ENCODE measurements at regions not wholly inside any gene's neighbourhood (a gene's known extent, or its start where the extent isn't known, plus 50 kb on each side); places are given as distances from the start of the nearest gene placed in this dataset.

DNA sequence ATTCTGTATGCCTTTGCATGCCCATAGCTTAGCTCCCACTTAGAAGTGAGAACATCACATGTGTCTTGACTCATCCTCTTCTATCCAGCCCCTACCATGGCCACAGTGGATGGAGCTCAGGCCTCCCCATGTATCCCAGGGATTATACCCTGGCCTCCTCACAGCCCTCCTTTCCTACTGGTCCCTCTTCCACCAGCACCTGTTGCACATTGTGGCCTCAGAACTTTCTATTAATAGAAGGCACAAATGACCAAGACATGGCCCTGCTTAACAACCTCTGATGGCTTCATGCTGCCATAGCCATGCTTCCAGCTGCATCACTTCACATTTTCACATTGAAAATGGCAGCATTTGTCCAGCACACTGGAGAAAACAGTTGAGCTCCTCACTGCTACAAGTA, 315.4 kb downstream of the CDK5RAP2 start (continued):
- TF ChIP-seq, protein P1, sequence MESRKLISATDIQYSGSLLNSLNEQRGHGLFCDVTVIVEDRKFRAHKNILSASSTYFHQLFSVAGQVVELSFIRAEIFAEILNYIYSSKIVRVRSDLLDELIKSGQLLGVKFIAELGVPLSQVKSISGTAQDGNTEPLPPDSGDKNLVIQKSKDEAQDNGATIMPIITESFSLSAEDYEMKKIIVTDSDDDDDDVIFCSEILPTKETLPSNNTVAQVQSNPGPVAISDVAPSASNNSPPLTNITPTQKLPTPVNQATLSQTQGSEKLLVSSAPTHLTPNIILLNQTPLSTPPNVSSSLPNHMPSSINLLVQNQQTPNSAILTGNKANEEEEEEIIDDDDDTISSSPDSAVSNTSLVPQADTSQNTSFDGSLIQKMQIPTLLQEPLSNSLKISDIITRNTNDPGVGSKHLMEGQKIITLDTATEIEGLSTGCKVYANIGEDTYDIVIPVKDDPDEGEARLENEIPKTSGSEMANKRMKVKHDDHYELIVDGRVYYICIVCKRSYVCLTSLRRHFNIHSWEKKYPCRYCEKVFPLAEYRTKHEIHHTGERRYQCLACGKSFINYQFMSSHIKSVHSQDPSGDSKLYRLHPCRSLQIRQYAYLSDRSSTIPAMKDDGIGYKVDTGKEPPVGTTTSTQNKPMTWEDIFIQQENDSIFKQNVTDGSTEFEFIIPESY (IDR thresholded peaks at IDR 0.05; ENCODE audit: extremely low read depth, insufficient replicate concordance, low read length) = no peak
- TF ChIP-seq, protein P2, sequence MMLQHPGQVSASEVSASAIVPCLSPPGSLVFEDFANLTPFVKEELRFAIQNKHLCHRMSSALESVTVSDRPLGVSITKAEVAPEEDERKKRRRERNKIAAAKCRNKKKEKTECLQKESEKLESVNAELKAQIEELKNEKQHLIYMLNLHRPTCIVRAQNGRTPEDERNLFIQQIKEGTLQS (IDR thresholded peaks at IDR 0.05) = no peak
- no peak for TF ChIP-seq ZFX (IDR thresholded peaks at IDR 0.05)
- TF ChIP-seq CEBPB (IDR thresholded peaks at IDR 0.05; ENCODE audit: low read depth) = no peak
- no peak for TF ChIP-seq FOSL1 (IDR thresholded peaks at IDR 0.05; ENCODE audit: low read depth)
- TF ChIP-seq CBX3 (IDR thresholded peaks at IDR 0.05; ENCODE audit: low read depth) = no peak
- TF ChIP-seq, protein P3, sequence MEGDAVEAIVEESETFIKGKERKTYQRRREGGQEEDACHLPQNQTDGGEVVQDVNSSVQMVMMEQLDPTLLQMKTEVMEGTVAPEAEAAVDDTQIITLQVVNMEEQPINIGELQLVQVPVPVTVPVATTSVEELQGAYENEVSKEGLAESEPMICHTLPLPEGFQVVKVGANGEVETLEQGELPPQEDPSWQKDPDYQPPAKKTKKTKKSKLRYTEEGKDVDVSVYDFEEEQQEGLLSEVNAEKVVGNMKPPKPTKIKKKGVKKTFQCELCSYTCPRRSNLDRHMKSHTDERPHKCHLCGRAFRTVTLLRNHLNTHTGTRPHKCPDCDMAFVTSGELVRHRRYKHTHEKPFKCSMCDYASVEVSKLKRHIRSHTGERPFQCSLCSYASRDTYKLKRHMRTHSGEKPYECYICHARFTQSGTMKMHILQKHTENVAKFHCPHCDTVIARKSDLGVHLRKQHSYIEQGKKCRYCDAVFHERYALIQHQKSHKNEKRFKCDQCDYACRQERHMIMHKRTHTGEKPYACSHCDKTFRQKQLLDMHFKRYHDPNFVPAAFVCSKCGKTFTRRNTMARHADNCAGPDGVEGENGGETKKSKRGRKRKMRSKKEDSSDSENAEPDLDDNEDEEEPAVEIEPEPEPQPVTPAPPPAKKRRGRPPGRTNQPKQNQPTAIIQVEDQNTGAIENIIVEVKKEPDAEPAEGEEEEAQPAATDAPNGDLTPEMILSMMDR (IDR thresholded peaks at IDR 0.05 in 2 of 3, conservative IDR thresholded peaks at IDR 0.05 in 1 of 3; ENCODE audit: borderline replicate concordance in 1 of 3, insufficient read depth in 1 of 3, low read depth in 2 of 3, low read length in 2 of 3) = no peak

DNA sequence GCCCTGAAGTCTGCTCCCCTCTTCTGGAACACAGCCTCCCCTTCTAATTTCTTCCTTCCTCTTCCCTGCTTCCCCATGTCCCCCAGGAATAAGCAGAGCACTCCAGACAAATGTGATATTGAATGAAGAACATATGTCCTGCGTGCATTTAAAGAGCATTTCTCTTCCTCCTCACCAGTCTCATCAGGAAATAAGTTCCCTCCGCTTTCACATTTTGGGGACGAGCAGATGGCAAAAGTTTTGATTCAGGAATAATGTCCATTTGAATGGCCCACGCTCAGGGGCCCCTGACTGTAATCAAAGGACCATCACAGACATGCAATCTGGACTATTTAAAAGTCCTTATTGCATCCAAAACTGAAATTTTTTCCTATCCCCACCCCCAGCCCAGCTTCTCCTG, 316.1 kb downstream of the CDK5RAP2 start:
- DNase-seq (ENCODE audit: low read depth, low spot score) = no peak
- no peak for TF ChIP-seq FOSL1 (IDR thresholded peaks at IDR 0.05; ENCODE audit: low read depth)
- TF ChIP-seq, protein P2 (IDR thresholded peaks at IDR 0.05) = no peak
- no peak for TF ChIP-seq ZNF274 (IDR thresholded peaks at IDR 0.05; ENCODE audit: low read depth, low read length)
- no peak for TF ChIP-seq EGR1 (IDR thresholded peaks at IDR 0.05; ENCODE audit: low read depth)
- no peak for TF ChIP-seq ELF1 (IDR thresholded peaks at IDR 0.05; ENCODE audit: borderline replicate concordance, low read depth)
- TF ChIP-seq, protein P3 (IDR thresholded peaks at IDR 0.05 in 2 of 3, conservative IDR thresholded peaks at IDR 0.05 in 1 of 3; ENCODE audit: borderline replicate concordance in 1 of 3, insufficient read depth in 1 of 3, low read depth in 2 of 3, low read length in 2 of 3) = no peak
- no peak for TF ChIP-seq SP1 (IDR thresholded peaks at IDR 0.05; ENCODE audit: low read depth)
- no peak for TF ChIP-seq JUND (IDR thresholded peaks at IDR 0.05)
- no peak for TF ChIP-seq EZH2 (IDR thresholded peaks at IDR 0.05)
- TF ChIP-seq CBX3 (IDR thresholded peaks at IDR 0.05; ENCODE audit: low read depth) = no peak
- no peak for TF ChIP-seq POLR2A (IDR thresholded peaks at IDR 0.05; ENCODE audit: borderline replicate concordance, extremely low read depth, insufficient read depth, insufficient read length)
- TF ChIP-seq, protein P4, sequence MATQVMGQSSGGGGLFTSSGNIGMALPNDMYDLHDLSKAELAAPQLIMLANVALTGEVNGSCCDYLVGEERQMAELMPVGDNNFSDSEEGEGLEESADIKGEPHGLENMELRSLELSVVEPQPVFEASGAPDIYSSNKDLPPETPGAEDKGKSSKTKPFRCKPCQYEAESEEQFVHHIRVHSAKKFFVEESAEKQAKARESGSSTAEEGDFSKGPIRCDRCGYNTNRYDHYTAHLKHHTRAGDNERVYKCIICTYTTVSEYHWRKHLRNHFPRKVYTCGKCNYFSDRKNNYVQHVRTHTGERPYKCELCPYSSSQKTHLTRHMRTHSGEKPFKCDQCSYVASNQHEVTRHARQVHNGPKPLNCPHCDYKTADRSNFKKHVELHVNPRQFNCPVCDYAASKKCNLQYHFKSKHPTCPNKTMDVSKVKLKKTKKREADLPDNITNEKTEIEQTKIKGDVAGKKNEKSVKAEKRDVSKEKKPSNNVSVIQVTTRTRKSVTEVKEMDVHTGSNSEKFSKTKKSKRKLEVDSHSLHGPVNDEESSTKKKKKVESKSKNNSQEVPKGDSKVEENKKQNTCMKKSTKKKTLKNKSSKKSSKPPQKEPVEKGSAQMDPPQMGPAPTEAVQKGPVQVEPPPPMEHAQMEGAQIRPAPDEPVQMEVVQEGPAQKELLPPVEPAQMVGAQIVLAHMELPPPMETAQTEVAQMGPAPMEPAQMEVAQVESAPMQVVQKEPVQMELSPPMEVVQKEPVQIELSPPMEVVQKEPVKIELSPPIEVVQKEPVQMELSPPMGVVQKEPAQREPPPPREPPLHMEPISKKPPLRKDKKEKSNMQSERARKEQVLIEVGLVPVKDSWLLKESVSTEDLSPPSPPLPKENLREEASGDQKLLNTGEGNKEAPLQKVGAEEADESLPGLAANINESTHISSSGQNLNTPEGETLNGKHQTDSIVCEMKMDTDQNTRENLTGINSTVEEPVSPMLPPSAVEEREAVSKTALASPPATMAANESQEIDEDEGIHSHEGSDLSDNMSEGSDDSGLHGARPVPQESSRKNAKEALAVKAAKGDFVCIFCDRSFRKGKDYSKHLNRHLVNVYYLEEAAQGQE (IDR thresholded peaks at IDR 0.05; ENCODE audit: low read depth) = no peak

More for the DNA sequence above, 316.1 kb downstream of the CDK5RAP2 start:
- intact Hi-C loops (cut with micrococcal nuclease) = no loop called here
- H2AFZ ChIP-seq (ENCODE audit: low read depth, low read length, poor library complexity, severe bottlenecking) = no peak overlapping the region
- H3K79me2 ChIP-seq (ENCODE audit: insufficient read depth, low read length) = no peaks in the 10 kb centered on the region
- H3K9me3 ChIP-seq (ENCODE audit: control insufficient read depth in 1 of 2, insufficient read depth in 1 of 2, low read depth in 1 of 2, low read length in 2 of 2) = no peaks in the 10 kb centered on the region
- ChIA-PET RAD21 (ENCODE audit: low non-redundant PET in 1 of 2, low total read pairs in 2 of 2, uncharacterized antibody in 2 of 2, unreplicated experiment in 2 of 2) (no interaction called here), POLR2A (no interaction called here), CTCF (no interaction called here)
- ATAC-seq = no peak
- H3K36me3 ChIP-seq (ENCODE audit: control insufficient read depth in 1 of 2, insufficient read depth in 2 of 2, low read length in 2 of 2) = no peaks in the 10 kb centered on the region
- no peaks in the 10 kb centered on the region for H4K20me1 ChIP-seq (ENCODE audit: insufficient read depth)
- no peak overlapping the region for H3K27ac ChIP-seq (ENCODE audit: low read depth, low read length)
- H3K9me2 ChIP-seq (ENCODE audit: insufficient read depth) = no peaks in the 10 kb centered on the region
- H3K27me3 ChIP-seq (ENCODE audit: insufficient read depth, low read length) = peaks cover 34% of the 10 kb centered on the region
- no peak overlapping the region for H3K4me3 ChIP-seq (replicated peaks in 1 of 2; ENCODE audit: low read depth in 1 of 2, low read length in 2 of 2)
- BruUV-seq (replicated peaks) = no TSS peak
- H3K4me2 ChIP-seq (ENCODE audit: low read length) = no peak overlapping the region
- H3K4me1 ChIP-seq (ENCODE audit: control insufficient read depth in 1 of 2, insufficient read depth in 2 of 2, low read length in 2 of 2) = no peaks in the 10 kb centered on the region
- no peak overlapping the region for H3K9ac ChIP-seq (ENCODE audit: low read length)

Measured in HCT116 (cell line).